ENCODE measurements at regions not wholly inside any gene's neighbourhood (a gene's known extent, or its start where the extent isn't known, plus 50 kb on each side); places are given as distances from the start of the nearest gene placed in this dataset.
A peak's percentile ranks its signal among the peaks of the same experiment; 100 is the strongest.
"Not testable (repeated sequence)": the region's sequence is repeated elsewhere in the genome, so short reads cannot be mapped to it uniquely, and the experiment has no call there.

GRCh38 chrX:101823236-101823635 is 108.6 kb downstream of the ZMAT1 start:
- no peak for DNase-seq

DNA sequence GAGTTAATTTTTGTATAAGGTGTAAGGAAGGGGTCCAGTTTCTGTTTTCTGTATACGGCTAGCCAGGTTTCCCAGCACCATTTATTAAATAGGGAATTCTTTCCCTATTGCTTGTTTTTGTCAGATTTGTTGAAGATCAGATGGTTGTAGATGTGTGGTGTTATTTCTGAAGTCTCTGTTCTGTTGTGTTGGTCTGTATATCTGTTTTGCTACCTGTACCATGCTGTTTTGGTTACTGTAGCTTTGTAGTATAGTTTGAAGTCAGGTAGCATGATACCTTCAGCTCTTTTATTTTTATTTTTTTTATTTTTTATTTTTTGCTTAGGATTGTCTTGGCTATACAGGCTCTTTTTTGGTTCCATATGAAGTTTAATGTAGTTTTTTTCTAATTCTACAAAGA is 114.1 kb downstream of the ZMAT1 start:
- not testable (repeated sequence) for DNase-seq

DNA sequence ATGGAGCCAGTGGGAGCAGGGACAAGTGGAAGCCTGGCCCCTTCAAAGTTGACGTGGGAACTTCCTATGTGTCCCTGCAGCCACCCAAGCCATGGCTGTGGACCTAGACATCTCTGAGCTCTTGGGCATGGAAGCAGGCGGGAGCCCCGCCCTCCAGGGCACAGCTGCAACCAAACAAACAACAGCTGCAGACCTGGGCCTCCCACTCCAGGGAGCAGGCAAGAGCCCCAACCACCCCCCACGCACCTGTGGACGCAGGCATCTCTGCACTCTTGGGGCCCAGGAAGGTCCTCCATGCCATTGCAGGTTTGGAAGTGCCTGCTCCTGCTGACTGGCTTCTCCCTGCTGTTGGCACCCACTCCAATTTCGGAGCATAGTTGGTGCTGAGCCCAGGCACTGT is 118.6 kb downstream of the ZMAT1 start:
- no peak for DNase-seq

DNA sequence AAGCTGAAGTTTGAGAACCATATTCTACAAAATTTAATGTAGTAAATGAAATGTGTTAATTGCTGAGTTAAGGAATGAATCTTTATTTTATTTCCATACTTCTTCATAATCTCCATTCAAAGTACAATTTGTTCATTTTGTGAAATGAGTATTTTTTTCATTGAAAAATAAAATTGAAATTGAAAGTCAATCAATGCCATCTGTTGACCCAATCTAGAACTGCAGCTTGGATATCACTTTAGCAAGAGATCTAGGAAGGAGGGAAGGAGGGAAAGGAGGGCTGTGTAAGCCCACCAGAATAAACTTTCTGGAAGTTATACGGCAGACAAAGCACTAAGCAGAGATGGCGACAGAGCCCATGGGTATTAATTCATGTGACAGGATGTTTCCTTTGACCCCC is 128.4 kb downstream of the ZMAT1 start:
- DNase-seq = peak in 1 of 2 experiments; percentile 0

DNA sequence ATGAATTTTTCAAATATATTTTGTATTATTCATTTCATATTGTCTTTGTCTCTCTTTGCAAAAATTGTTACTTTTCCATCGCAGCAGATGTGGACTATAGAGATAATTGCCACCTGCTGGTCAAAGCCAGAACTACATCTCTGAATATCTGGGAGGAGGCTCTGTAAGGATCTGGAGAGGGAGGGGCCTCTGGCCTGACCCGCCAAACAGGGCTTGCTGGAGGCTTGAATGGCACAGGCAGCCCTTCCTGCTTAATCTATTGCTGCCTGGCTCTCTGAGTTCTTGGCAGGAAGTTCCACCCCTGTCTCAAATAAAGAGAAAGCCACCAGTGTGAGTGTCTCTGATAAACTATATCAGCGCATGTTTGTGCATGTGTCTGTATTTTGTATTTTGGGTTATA is 132.4 kb downstream of the ZMAT1 start:
- peak; percentile 6 to 63 for DNase-seq

GRCh38 chrX:101787934-101788333 is 128.3 kb upstream of the ARMCX2 start:
- no peak for DNase-seq

DNA sequence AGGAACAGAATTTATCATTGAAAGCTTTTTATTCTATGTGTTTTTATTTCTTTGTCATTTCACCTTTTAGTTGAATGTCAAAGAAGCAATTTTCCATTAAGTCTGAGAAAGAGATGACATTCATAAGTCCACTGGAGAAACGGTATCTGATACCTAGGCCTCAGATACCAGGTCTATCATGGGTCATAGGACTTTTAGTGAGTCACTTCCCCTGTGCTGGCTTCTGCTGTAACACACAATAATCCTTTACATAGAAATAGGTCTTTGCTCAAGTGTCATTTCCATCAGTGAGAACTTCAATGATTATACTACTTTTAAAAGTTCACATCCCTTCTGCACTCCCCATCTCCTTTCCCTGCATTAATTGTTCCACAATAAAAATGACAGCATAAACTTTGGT is 125.5 kb upstream of the ARMCX2 start:
- no peak for DNase-seq

DNA sequence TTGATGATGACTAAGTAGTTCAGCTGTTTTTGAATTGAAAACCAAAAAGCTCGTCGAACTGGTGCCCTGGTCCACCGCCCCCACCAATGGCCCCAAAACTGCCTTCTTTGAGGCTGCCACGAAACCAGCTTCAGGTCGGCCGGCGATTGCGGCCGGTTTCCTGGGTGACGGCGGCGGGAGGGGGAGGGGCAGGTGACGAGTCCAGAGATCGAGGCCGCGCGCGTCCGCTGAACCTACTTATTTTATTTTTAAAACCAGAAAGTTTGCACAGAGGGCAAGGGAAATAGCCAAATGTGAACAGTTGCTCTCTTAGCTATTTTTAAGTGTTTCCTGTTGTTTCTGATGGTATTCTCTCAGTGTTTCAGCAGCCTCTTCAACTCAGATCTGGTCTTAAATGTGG is 120.8 kb upstream of the ARMCX2 start:
- DNase-seq = not testable (repeated sequence)

- DNase-seq = no peak
Measured at GRCh38 chrX:101774340-101774739, 114.7 kb upstream of the ARMCX2 start.

DNA sequence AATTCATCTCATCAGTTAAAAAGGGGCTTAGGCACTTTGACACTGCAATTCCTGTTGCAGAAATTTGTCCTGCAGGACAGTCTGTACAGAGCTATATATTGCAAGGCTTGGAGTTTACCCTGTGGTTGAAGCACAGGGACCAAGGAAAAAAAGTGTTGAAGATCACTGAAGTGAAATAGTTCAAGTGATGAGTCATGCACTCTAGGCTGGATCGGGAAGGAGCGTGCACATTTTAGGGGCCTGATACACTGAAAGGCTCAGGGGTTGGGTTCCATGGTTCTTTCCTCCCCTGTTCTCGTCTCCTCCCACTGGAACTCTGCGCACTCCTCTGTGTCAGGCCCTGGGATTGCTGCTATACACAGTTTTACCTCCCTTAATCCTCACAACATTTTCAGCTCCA is 104.9 kb upstream of the ARMCX2 start:
- DNase-seq = no peak

DNA sequence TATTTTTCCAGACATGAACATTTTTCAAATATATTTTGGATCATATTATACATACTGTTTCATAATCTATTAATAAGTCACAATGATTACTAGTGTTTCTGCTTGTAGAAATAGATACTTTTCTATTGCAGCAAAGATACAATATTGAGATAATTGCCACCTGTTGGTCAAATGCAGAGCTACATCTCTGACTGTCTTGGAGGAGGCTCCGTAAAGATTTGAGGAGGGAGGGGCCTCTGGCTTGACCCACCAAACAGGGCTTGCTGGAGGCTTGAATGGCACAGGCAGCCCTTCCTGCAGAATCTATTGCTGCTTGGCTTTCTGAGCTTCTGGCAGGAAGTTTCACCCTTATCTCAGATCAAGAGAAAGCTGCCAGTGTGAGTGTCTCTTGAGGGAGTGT is 99.3 kb upstream of the ARMCX2 start:
- DNase-seq = peak; percentile 0 to 1

DNA sequence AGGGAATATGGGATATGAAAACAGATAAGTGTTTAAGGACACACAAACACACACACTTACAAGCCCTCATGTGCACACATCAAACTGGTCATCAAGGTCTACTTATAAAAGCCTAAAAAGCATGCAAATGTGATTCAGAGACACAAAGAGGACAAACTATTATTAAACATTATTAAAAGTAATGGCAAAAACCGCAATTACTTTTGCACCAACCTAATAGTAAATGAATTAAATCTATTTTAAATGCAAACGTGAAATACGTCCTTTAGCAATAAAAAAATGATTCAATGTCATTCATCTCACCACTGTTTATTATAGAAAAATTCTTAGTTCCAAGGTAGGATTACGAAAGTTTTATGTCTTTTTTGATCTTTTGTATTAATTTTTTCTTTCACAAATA is 91.1 kb upstream of the ARMCX2 start:
- no peak for DNase-seq

DNA sequence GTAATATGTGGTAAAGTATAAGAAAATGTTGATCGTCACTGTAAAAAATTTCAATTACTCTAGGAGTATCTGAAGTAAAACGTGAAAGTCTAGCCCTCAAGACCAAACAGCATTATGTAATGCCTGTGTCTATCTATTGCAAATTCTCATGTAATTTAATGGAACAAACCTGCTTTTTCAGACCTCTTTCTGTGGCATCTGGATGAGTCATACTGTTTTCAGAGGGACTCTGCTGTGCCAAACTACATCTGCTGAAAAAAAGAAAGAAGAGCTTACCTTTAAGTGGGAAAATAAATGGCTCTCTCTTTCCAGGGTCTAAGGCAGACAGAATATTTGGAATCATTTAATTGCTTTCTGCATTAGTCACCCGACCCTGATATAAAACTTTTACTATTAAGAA is 89.8 kb upstream of the ARMCX2 start:
- no peak for DNase-seq

DNA sequence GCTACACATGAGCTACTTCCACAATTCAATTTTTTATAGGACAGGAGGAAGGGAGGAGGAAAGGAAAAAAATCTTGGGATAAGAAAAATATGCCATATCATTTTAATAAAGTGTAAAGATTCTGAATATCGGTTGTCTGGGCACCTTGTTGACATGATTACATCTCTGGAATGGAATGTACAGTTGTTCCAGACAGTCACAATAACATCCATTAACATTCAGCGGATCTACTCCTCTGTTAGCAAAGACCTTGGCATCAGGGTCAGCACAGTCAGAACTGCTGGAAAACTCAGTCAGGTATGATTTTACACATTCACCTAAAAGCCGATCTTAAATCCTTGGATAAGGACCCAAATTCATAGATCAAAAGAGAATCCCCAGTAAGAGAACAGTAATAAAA is 85.4 kb upstream of the ARMCX2 start:
- no peak for DNase-seq

DNA sequence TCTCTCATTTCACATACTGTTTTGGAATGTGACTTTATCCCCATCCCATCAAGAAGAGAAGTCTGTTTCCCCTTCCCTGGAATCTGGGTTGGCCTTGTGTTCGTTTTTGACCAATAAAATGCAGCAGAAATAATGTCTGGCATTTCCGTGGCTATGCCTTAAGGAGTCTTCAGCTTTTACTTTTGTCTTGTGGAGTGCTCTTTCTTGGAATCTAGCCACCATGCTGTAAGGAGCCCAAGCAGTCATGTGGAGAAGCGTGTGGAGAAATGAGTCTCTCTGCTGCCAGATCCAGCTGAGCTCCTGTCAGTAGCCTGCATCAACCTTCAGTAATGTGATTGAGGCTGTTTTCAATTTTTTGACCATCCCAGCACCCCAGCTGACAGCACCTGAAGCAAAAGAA is 84.4 kb upstream of the ARMCX2 start:
- no peak for DNase-seq

GRCh38 chrX:101740642-101741041 is 81.0 kb upstream of the ARMCX2 start:
- no peak for DNase-seq

GRCh38 chrX:101738867-101739266 is 79.2 kb upstream of the ARMCX2 start:
- DNase-seq = not testable (repeated sequence)

- not testable (repeated sequence) for DNase-seq
Measured at GRCh38 chrX:101738411-101738810, 78.8 kb upstream of the ARMCX2 start.

GRCh38 chrX:101736651-101737050 is 77.0 kb upstream of the ARMCX2 start:
- DNase-seq = no peak

GRCh38 chrX:101732870-101733269 is 73.2 kb upstream of the ARMCX2 start:
- no peak for DNase-seq

GRCh38 chrX:101729986-101730385 is 70.3 kb upstream of the ARMCX2 start:
- no peak for DNase-seq

Measured in SW 1271 (cell line).